ENCODE measurements at regions not wholly inside any gene's neighbourhood (a gene's known extent, or its start where the extent isn't known, plus 50 kb on each side); places are given as distances from the start of the nearest gene placed in this dataset.

- no peak for TF ChIP-seq CTCF (IDR thresholded peaks at IDR 0.05)
- no peak for TF ChIP-seq POLR2AphosphoS5 (IDR thresholded peaks at IDR 0.05)
- TF ChIP-seq EP300 (IDR thresholded peaks at IDR 0.05): no peak
These were observed 494.8 kb upstream of the SLITRK1 start for GRCh38 chr13:84377106-84377505.

All from stomach (tissue), 4 donors.